Upper lobe of left lung (tissue), 4 donors: ENCODE measurements at regions not wholly inside any gene's neighbourhood (a gene's known extent, or its start where the extent isn't known, plus 50 kb on each side); places are given as distances from the start of the nearest gene placed in this dataset.

Experiments
- EP300 ChIP-seq, 4 donors: sonication (generic); formaldehyde crosslinking; IDR thresholded peaks; one replicate each; pipeline ENCODE4 v1.5.1; 2017; ENCODE audit warnings: antibody characterized with exemption in 4 of 4, control low read depth in 2 of 4
- POLR2A ChIP-seq, 4 donors: fragments of 450-650 bp; IDR thresholded peaks; one replicate each; pipeline ENCODE4 v1.5.1; 2016 to 2017; ENCODE audit warnings: antibody characterized with exemption in 4 of 4, mild to moderate bottlenecking in 2 of 4
- POLR2AphosphoS5 ChIP-seq, 2 donors: sonication (generic); formaldehyde crosslinking; IDR thresholded peaks; one replicate each; pipeline ENCODE4 v1.5.1; 2017; ENCODE audit warnings: antibody characterized with exemption in 2 of 2
- TF ChIP-seq, protein P1 (sequence below), 6 experiments: fragments of 450-650 bp in 4 of 6; fragments of 200-600 bp in 2 of 6; sonication (generic) in 2 of 6; IDR thresholded peaks; one replicate each; pipeline ENCODE4 v1.5.1; 2016 to 2019; ENCODE audit warnings: antibody characterized with exemption in 6 of 6

DNA sequence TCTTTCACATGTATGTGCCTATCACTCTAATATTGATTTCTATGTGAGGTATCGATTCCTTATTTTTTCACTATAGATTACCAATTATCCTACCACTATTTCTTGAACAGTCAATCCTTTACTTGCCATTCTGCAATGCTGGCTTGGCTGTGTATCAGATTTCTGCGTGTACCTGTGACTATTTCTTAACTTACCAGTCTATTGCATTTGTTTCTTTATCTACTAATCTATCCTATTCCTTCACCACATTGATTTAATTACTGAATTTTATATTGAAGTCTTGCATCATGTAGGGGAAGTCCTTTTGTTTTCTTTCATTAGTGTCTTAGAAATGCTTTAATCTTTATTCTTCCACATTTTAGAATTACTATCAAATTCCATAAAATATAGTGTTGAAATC, 684.8 kb downstream of the LRRC70 start:
- TF ChIP-seq POLR2AphosphoS5 (IDR thresholded peaks at IDR 0.05) (no peak), POLR2A (IDR thresholded peaks at IDR 0.05) (no peak), EP300 (IDR thresholded peaks at IDR 0.05) (no peak)
- TF ChIP-seq, protein P1, sequence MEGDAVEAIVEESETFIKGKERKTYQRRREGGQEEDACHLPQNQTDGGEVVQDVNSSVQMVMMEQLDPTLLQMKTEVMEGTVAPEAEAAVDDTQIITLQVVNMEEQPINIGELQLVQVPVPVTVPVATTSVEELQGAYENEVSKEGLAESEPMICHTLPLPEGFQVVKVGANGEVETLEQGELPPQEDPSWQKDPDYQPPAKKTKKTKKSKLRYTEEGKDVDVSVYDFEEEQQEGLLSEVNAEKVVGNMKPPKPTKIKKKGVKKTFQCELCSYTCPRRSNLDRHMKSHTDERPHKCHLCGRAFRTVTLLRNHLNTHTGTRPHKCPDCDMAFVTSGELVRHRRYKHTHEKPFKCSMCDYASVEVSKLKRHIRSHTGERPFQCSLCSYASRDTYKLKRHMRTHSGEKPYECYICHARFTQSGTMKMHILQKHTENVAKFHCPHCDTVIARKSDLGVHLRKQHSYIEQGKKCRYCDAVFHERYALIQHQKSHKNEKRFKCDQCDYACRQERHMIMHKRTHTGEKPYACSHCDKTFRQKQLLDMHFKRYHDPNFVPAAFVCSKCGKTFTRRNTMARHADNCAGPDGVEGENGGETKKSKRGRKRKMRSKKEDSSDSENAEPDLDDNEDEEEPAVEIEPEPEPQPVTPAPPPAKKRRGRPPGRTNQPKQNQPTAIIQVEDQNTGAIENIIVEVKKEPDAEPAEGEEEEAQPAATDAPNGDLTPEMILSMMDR (IDR thresholded peaks at IDR 0.05) = no peak
